Peyer's patch (tissue), 4 donors: ENCODE measurements at regions not wholly inside any gene's neighbourhood (a gene's known extent, or its start where the extent isn't known, plus 50 kb on each side); places are given as distances from the start of the nearest gene placed in this dataset.

Source experiments
- DNase-seq, 3 donors: peaks; one replicate each; pipeline ENCODE4 v3.0.0-alpha.2; 2017 to 2019
- H3K27ac ChIP-seq, 4 donors: fragments of 200-600 bp; sonication (generic); one replicate each; pipeline ENCODE4 v1.5.1; 2016 to 2019
- H3K27me3 ChIP-seq, 2 donors: fragments of 200-600 bp; sonication (generic); one replicate each; pipeline ENCODE4 v1.5.1; 2019
- H3K36me3 ChIP-seq, 3 donors: fragments of 200-600 bp; sonication (generic); one replicate each; pipeline ENCODE4 v1.5.1; 2016 to 2019
- H3K4me1 ChIP-seq, 4 donors: fragments of 200-600 bp; sonication (generic); one replicate each; pipeline ENCODE4 v1.5.1; 2016 to 2019
- H3K4me3 ChIP-seq, 4 donors: fragments of 200-600 bp; sonication (generic); 1 replicate in 3 of 4; 2 replicates in 1 of 4; pipeline ENCODE4 v1.5.1; 2016 to 2019; ENCODE audit warnings: mild to moderate bottlenecking in 1 of 4
- H3K9me3 ChIP-seq, 4 donors: fragments of 200-600 bp; sonication (generic); one replicate each; pipeline ENCODE4 v1.5.1; 2016 to 2019; ENCODE audit warnings: mild to moderate bottlenecking in 1 of 4
- CTCF ChIP-seq, 6 experiments: fragments of 450-650 bp in 4 of 6; fragments of 200-600 bp in 2 of 6; sonication (generic) in 1 of 6; IDR thresholded peaks; one replicate each; pipeline ENCODE4 v1.5.1; 2017 to 2019; ENCODE audit warnings: antibody characterized with exemption in 6 of 6, mild to moderate bottlenecking in 3 of 6, moderate library complexity in 1 of 6
- POLR2A ChIP-seq, 2 donors: fragments of 450-650 bp; IDR thresholded peaks; one replicate each; pipeline ENCODE4 v1.5.1; 2017; ENCODE audit warnings: antibody characterized with exemption in 2 of 2, mild to moderate bottlenecking in 2 of 2, moderate library complexity in 2 of 2

GRCh38 chr12:65605019-65605418 is 219.3 kb upstream of the HMGA2 start:
- DNase-seq, result no peak
- no peak overlapping the region for H3K27ac ChIP-seq
- TF ChIP-seq POLR2A (IDR thresholded peaks at IDR 0.05), result no peak
- H3K4me3 ChIP-seq, result no peak overlapping the region
- H3K36me3 ChIP-seq, result no peaks in the 10 kb centered on the region
- H3K4me1 ChIP-seq, result peaks cover 0 to 13% (median 0%) of the 10 kb centered on the region in 4 donors
- peaks cover 0 to 4% (median 0%) of the 10 kb centered on the region in 4 donors for H3K9me3 ChIP-seq
- no peaks in the 10 kb centered on the region for H3K27me3 ChIP-seq

GRCh38 chr12:65606008-65606766 is 218.1 kb upstream of the HMGA2 start:
- DNase-seq, result no peak
- Histone ChIP-seq H3K27me3 (no peaks in the 10 kb centered on the region), H3K27ac (no peak overlapping the region), H3K36me3 (no peaks in the 10 kb centered on the region), H3K4me1 (peaks cover 0 to 13% (median 0%) of the 10 kb centered on the region in 4 donors), H3K9me3 (peaks cover 0 to 4% (median 0%) of the 10 kb centered on the region in 4 donors), H3K4me3 (no peak overlapping the region)
- TF ChIP-seq POLR2A (IDR thresholded peaks at IDR 0.05), result no peak
- TF ChIP-seq CTCF (IDR thresholded peaks at IDR 0.05), result no peak

- H3K27me3 ChIP-seq, result no peaks in the 10 kb centered on the region
- H3K4me3 ChIP-seq, result no peak overlapping the region
- no peak overlapping the region for H3K27ac ChIP-seq
- no peak for DNase-seq
- H3K36me3 ChIP-seq, result no peaks in the 10 kb centered on the region
- TF ChIP-seq POLR2A (IDR thresholded peaks at IDR 0.05) (no peak), CTCF (IDR thresholded peaks at IDR 0.05) (no peak)
- peaks cover 0 to 4% (median 0%) of the 10 kb centered on the region in 4 donors for H3K9me3 ChIP-seq
- H3K4me1 ChIP-seq, result peaks cover 0 to 13% (median 0%) of the 10 kb centered on the region in 4 donors
Observed at GRCh38 chr12:65607401-65607841, 216.9 kb upstream of the HMGA2 start.

GRCh38 chr12:65608319-65608916 is 215.9 kb upstream of the HMGA2 start:
- TF ChIP-seq POLR2A (IDR thresholded peaks at IDR 0.05) (no peak), CTCF (IDR thresholded peaks at IDR 0.05) (no peak)
- Histone ChIP-seq H3K9me3 (peaks cover 0 to 4% (median 0%) of the 10 kb centered on the region in 4 donors), H3K27ac (no peak overlapping the region), H3K4me3 (no peak overlapping the region), H3K36me3 (no peaks in the 10 kb centered on the region), H3K27me3 (no peaks in the 10 kb centered on the region), H3K4me1 (peaks cover 0 to 4% (median 0%) of the 10 kb centered on the region in 4 donors)
- no peak for DNase-seq

GRCh38 chr12:65609359-65609771 is 214.9 kb upstream of the HMGA2 start:
- no peak for DNase-seq
- no peaks in the 10 kb centered on the region for H3K36me3 ChIP-seq
- no peaks in the 10 kb centered on the region for H3K4me1 ChIP-seq
- TF ChIP-seq POLR2A (IDR thresholded peaks at IDR 0.05) (no peak), CTCF (IDR thresholded peaks at IDR 0.05) (no peak)
- H3K27ac ChIP-seq, result no peak overlapping the region
- no peaks in the 10 kb centered on the region for H3K27me3 ChIP-seq
- no peak overlapping the region for H3K4me3 ChIP-seq
- H3K9me3 ChIP-seq, result peaks cover 0 to 4% (median 0%) of the 10 kb centered on the region in 4 donors

- TF ChIP-seq POLR2A (IDR thresholded peaks at IDR 0.05), result no peak
- no peak for TF ChIP-seq CTCF (IDR thresholded peaks at IDR 0.05)
- DNase-seq, result no peak
- Histone ChIP-seq H3K4me1 (no peaks in the 10 kb centered on the region), H3K9me3 (peaks cover 0 to 4% (median 0%) of the 10 kb centered on the region in 4 donors), H3K27me3 (no peaks in the 10 kb centered on the region), H3K27ac (no peak overlapping the region), H3K4me3 (no peak overlapping the region), H3K36me3 (no peaks in the 10 kb centered on the region)
Observed at GRCh38 chr12:65611396-65611795, 212.9 kb upstream of the HMGA2 start.
